HCT116 (cell line): ENCODE measurements at regions not wholly inside any gene's neighbourhood (a gene's known extent, or its start where the extent isn't known, plus 50 kb on each side); places are given as distances from the start of the nearest gene placed in this dataset.

Source experiments
- ATAC-seq: fragments of 200-7000 bp; cut with Tn5 transposase; 2 replicates; pipeline ENCODE4 v1.9.1; 2020; ENCODE audit warnings: mild to moderate bottlenecking, moderate library complexity
- BruUV-seq: library from RNA; stranded (reverse); fragments of 400-500 nt; replicated peaks from 2 replicates; lab custom pipeline; 2021; lab: Mats Ljungman, UMichigan
- CTCF ChIA-PET: fragments of 300-600 bp; sonication (Branson Sonifier 250); formaldehyde crosslinking; loops from one replicate; lab custom pipeline; 2021; ENCODE audit warnings: antibody characterized with exemption; lab: Charles Lee
- POLR2A ChIA-PET: fragments of 300-600, 350-600 bp; sonication (Branson Sonifier 250); formaldehyde crosslinking; loops from one replicate; lab custom pipeline; 2021; ENCODE audit warnings: antibody characterized with exemption; lab: Charles Lee
- RAD21 ChIA-PET, 2 experiments: fragments of 300-600 bp; sonication (Branson Sonifier 250); formaldehyde crosslinking; loops; one replicate each; lab custom pipeline; 2023; ENCODE audit warnings: low total read pairs in 2 of 2; ENCODE audit not compliant: uncharacterized antibody in 2 of 2, unreplicated experiment in 2 of 2, low non-redundant PET in 1 of 2; lab: Charles Lee
- DNase-seq: peaks from one replicate; pipeline ENCODE4 v3.0.0-alpha.2; 2010; ENCODE audit warnings: low read depth, low spot score
- H2AFZ ChIP-seq: fragments of 200-600 bp; shearing (Covaris generic), sonication (generic); 2 replicates; pipeline ENCODE4 v1.6.1; 2017; ENCODE audit warnings: low read depth, mixed run types, mixed read lengths, antibody characterized with exemption, low read length; ENCODE audit not compliant: poor library complexity, severe bottlenecking
- H3K27ac ChIP-seq: 2 replicates; pipeline ENCODE4 v1.5.1; 2012; ENCODE audit warnings: low read depth, low read length
- H3K27me3 ChIP-seq: fragments of 200-600 bp; sonication (generic); 2 replicates; pipeline ENCODE4 v1.6.1; 2016; ENCODE audit warnings: mixed run types, low read length, mixed read lengths; ENCODE audit not compliant: insufficient read depth
- H3K36me3 ChIP-seq, 2 experiments: fragments of 200-500 bp in 1 of 2; fragments of 200-600 bp in 1 of 2; sonication (Bioruptor generic) in 1 of 2; sonication (generic) in 1 of 2; 2 replicates each; pipeline versions ENCODE4 v1.5.1 to v1.6.1; 2014 to 2016; ENCODE audit warnings: low read length in 2 of 2, inconsistent platforms in 1 of 2, mixed read lengths in 1 of 2, mixed run types in 1 of 2; ENCODE audit not compliant: insufficient read depth in 2 of 2, control insufficient read depth in 1 of 2
- H3K4me1 ChIP-seq, 2 experiments: fragments of 200-600 bp in 1 of 2; sonication (generic) in 1 of 2; 2 replicates each; pipeline versions ENCODE4 v1.5.1 to v1.6.1; 2012 to 2017; ENCODE audit warnings: low read length in 2 of 2, inconsistent platforms in 1 of 2, mild to moderate bottlenecking in 1 of 2, mixed read lengths in 1 of 2, mixed run types in 1 of 2, moderate library complexity in 1 of 2; ENCODE audit not compliant: insufficient read depth in 2 of 2, control insufficient read depth in 1 of 2
- H3K4me2 ChIP-seq: fragments of 200-600 bp; sonication (generic); 2 replicates; pipeline ENCODE4 v1.6.1; 2017; ENCODE audit warnings: mixed run types, low read length, mixed read lengths
- H3K4me3 ChIP-seq, 2 experiments: fragments of 200-600 bp in 1 of 2; sonication (generic) in 1 of 2; replicated peaks in 1 of 2; 2 replicates each; pipeline ENCODE4 v1.5.1; 2011 to 2016; ENCODE audit warnings: low read length in 2 of 2, control low read depth in 1 of 2, low read depth in 1 of 2, mild to moderate bottlenecking in 1 of 2, mixed read lengths in 1 of 2, mixed run types in 1 of 2
- H3K79me2 ChIP-seq: fragments of 200-600 bp; sonication (generic); 2 replicates; pipeline ENCODE4 v1.6.1; 2017; ENCODE audit warnings: mild to moderate bottlenecking, mixed run types, low read length, moderate library complexity, mixed read lengths; ENCODE audit not compliant: insufficient read depth
- H3K9ac ChIP-seq: fragments of 200-600 bp; sonication (generic); 2 replicates; pipeline ENCODE4 v1.6.1; 2016; ENCODE audit warnings: low read length, mixed read lengths
- H3K9me2 ChIP-seq: fragments of 200-600 bp; sonication (generic), shearing (Covaris generic); 2 replicates; pipeline ENCODE4 v1.6.1; 2017; ENCODE audit warnings: mixed run types, mild to moderate bottlenecking, moderate library complexity; ENCODE audit not compliant: insufficient read depth
- H3K9me3 ChIP-seq, 2 experiments: fragments of 200-500 bp in 1 of 2; fragments of 200-600 bp in 1 of 2; sonication (Bioruptor generic) in 1 of 2; sonication (generic) in 1 of 2; 2 replicates each; pipeline ENCODE4 v1.6.1; 2014 to 2017; ENCODE audit warnings: low read length in 2 of 2, mixed read lengths in 2 of 2, inconsistent platforms in 1 of 2, low read depth in 1 of 2, mild to moderate bottlenecking in 1 of 2, mixed run types in 1 of 2, moderate library complexity in 1 of 2; ENCODE audit not compliant: control insufficient read depth in 1 of 2, insufficient read depth in 1 of 2
- H4K20me1 ChIP-seq: fragments of 200-600 bp; sonication (generic), shearing (Covaris generic); 2 replicates; pipeline ENCODE4 v1.6.1; 2017; ENCODE audit warnings: mixed run types, mild to moderate bottlenecking, moderate library complexity; ENCODE audit not compliant: insufficient read depth
- EZH2phosphoT487 ChIP-seq: fragments of 200-600 bp; IDR thresholded peaks from 2 replicates; pipeline ENCODE4 v1.6.1; 2018; ENCODE audit warnings: antibody characterized with exemption, borderline replicate concordance
- JUND ChIP-seq: IDR thresholded peaks from 2 replicates; pipeline ENCODE4 v1.6.1; 2012
- POLR2AphosphoS5 ChIP-seq: IDR thresholded peaks from 2 replicates; pipeline ENCODE4 v1.6.1; 2011; ENCODE audit warnings: mild to moderate bottlenecking, low read depth, low read length, moderate library complexity
- YY1 ChIP-seq: IDR thresholded peaks from 2 replicates; pipeline ENCODE4 v1.6.1; 2011; ENCODE audit warnings: low read length, low read depth, moderate library complexity, mild to moderate bottlenecking; ENCODE audit not compliant: insufficient replicate concordance; ENCODE audit errors: extremely low read depth
- ZBTB33 ChIP-seq: IDR thresholded peaks from 2 replicates; pipeline ENCODE4 v1.6.1; 2011; ENCODE audit warnings: mild to moderate bottlenecking, low read length, moderate library complexity; ENCODE audit not compliant: insufficient replicate concordance; ENCODE audit errors: extremely low read depth
- intact Hi-C: fragments of 100-400 bp; cut with micrococcal nuclease; formaldehyde crosslinking; loops from 2 replicates; pipeline ENCODE4 v1.10.0; 2022

- TF ChIP-seq JUND = no peak
- no peak for TF ChIP-seq EZH2phosphoT487
- TF ChIP-seq ZBTB33 = no peak
- TF ChIP-seq POLR2AphosphoS5 = no peak
- RAD21 ChIA-PET = no interaction called here
- CTCF ChIA-PET = no interaction called here
- Histone ChIP-seq H3K4me2 (no peak overlapping the region), H3K9me3 (no peaks in the 10 kb centered on the region), H3K27ac (no peak overlapping the region), H3K9ac (no peak overlapping the region), H3K4me3 (no peak overlapping the region), H3K4me1 (no peaks in the 10 kb centered on the region), H3K79me2 (no peaks in the 10 kb centered on the region), H4K20me1 (no peaks in the 10 kb centered on the region), H3K27me3 (peaks cover 9% of the 10 kb centered on the region; the same call in 1 of the 2 replicates), H2AFZ (no peak overlapping the region), H3K9me2 (no peaks in the 10 kb centered on the region), H3K36me3 (no peaks in the 10 kb centered on the region)
- intact Hi-C loops = no loop called here
- POLR2A ChIA-PET = no interaction called here
- no TSS peak for BruUV-seq
- ATAC-seq = no peak
- DNase-seq = no peak
Measured at GRCh38 chr4:24368801-24369200, 215.6 kb downstream of the DHX15 start.

- Histone ChIP-seq H3K4me3 (no peak overlapping the region), H3K9me2 (no peaks in the 10 kb centered on the region), H3K9ac (no peak overlapping the region), H3K79me2 (no peaks in the 10 kb centered on the region), H3K4me1 (no peaks in the 10 kb centered on the region), H3K9me3 (no peaks in the 10 kb centered on the region), H4K20me1 (no peaks in the 10 kb centered on the region), H2AFZ (no peak overlapping the region), H3K27ac (no peak overlapping the region), H3K36me3 (no peaks in the 10 kb centered on the region), H3K27me3 (peaks cover 9% of the 10 kb centered on the region; the same call in 1 of the 2 replicates), H3K4me2 (no peak overlapping the region)
- no peak for ATAC-seq
- POLR2A ChIA-PET = no interaction called here
- intact Hi-C loops = no loop called here
- no peak for TF ChIP-seq YY1
- RAD21 ChIA-PET = no interaction called here
- BruUV-seq = no TSS peak
- DNase-seq = no peak
- CTCF ChIA-PET = no interaction called here
Measured at GRCh38 chr4:24364852-24365251, 219.5 kb downstream of the DHX15 start.
